ENCODE measurements at regions not wholly inside any gene's neighbourhood (a gene's known extent, or its start where the extent isn't known, plus 50 kb on each side); places are given as distances from the start of the nearest gene placed in this dataset.
"Not testable (repeated sequence)": the region's sequence is repeated elsewhere in the genome, so short reads cannot be mapped to it uniquely, and the experiment has no call there.

GRCh38 chr4:162494935-162495334 lies 331.1 kb upstream of the FSTL5 start:
- H3K4me1 Mint-ChIP-seq: no peaks in the 10 kb centered on the region
- DNase-seq (no peak), ATAC-seq (no peak)
- H3K4me3 Mint-ChIP-seq: no peak overlapping the region
- no peaks in the 10 kb centered on the region for H3K27me3 Mint-ChIP-seq
- H3K27ac Mint-ChIP-seq: no peak overlapping the region
- H3K9me3 Mint-ChIP-seq (ENCODE audit: low read depth): no peaks in the 10 kb centered on the region
- CTCF ChIA-PET: no interaction called here
- no peaks in the 10 kb centered on the region for H3K36me3 Mint-ChIP-seq

GRCh38 chr4:162485486-162485885 lies 321.7 kb upstream of the FSTL5 start:
- Mint-ChIP-seq H3K36me3 (no peaks in the 10 kb centered on the region), H3K27me3 (no peaks in the 10 kb centered on the region), H3K9me3 (ENCODE audit: low read depth) (no peaks in the 10 kb centered on the region), H3K4me1 (no peaks in the 10 kb centered on the region), H3K27ac (no peak overlapping the region), H3K4me3 (no peak overlapping the region)
- CTCF ChIA-PET: no interaction called here
- no peak for ATAC-seq
- DNase-seq: no peak

- Mint-ChIP-seq H3K27me3 (no peaks in the 10 kb centered on the region), H3K27ac (no peak overlapping the region), H3K4me3 (no peak overlapping the region), H3K9me3 (ENCODE audit: low read depth) (no peaks in the 10 kb centered on the region), H3K36me3 (no peaks in the 10 kb centered on the region), H3K4me1 (no peaks in the 10 kb centered on the region)
- CTCF ChIA-PET: no interaction called here
- no peak for DNase-seq
- no peak for ATAC-seq
Observed at GRCh38 chr4:162475246-162475645, 311.4 kb upstream of the FSTL5 start.

- CTCF ChIA-PET: no interaction called here
- H3K27me3 Mint-ChIP-seq: no peaks in the 10 kb centered on the region
- no peak overlapping the region for H3K27ac Mint-ChIP-seq
- DNase-seq (no peak), ATAC-seq (no peak)
- H3K4me1 Mint-ChIP-seq: no peaks in the 10 kb centered on the region
- H3K4me3 Mint-ChIP-seq: no peak overlapping the region
- no peaks in the 10 kb centered on the region for H3K36me3 Mint-ChIP-seq
- H3K9me3 Mint-ChIP-seq (ENCODE audit: low read depth): no peaks in the 10 kb centered on the region
Observed at GRCh38 chr4:162469977-162470376, 306.2 kb upstream of the FSTL5 start.

GRCh38 chr4:162465356-162465755 lies 301.6 kb upstream of the FSTL5 start:
- DNase-seq; H3K4me1 Mint-ChIP-seq; H3K4me3 Mint-ChIP-seq; ATAC-seq; H3K9me3 Mint-ChIP-seq (ENCODE audit: low read depth); CTCF ChIA-PET; H3K27me3 Mint-ChIP-seq; H3K27ac Mint-ChIP-seq; H3K36me3 Mint-ChIP-seq: not testable (repeated sequence)

- no peak overlapping the region for H3K4me3 Mint-ChIP-seq
- no peaks in the 10 kb centered on the region for H3K9me3 Mint-ChIP-seq (ENCODE audit: low read depth)
- ATAC-seq: no peak
- DNase-seq: no peak
- no peaks in the 10 kb centered on the region for H3K4me1 Mint-ChIP-seq
- H3K27ac Mint-ChIP-seq: no peak overlapping the region
- no peaks in the 10 kb centered on the region for H3K27me3 Mint-ChIP-seq
- H3K36me3 Mint-ChIP-seq: no peaks in the 10 kb centered on the region
- CTCF ChIA-PET: no interaction called here
Observed at GRCh38 chr4:162461952-162462351, 298.2 kb upstream of the FSTL5 start.

- ATAC-seq: no peak
- Mint-ChIP-seq H3K36me3 (no peaks in the 10 kb centered on the region), H3K27ac (no peak overlapping the region), H3K4me3 (no peak overlapping the region), H3K4me1 (no peaks in the 10 kb centered on the region), H3K9me3 (ENCODE audit: low read depth) (no peaks in the 10 kb centered on the region), H3K27me3 (no peaks in the 10 kb centered on the region)
- CTCF ChIA-PET: no interaction called here
- DNase-seq: no peak
Observed at GRCh38 chr4:162458051-162458450, 294.3 kb upstream of the FSTL5 start.

- H3K27ac Mint-ChIP-seq: no peak overlapping the region
- no peaks in the 10 kb centered on the region for H3K9me3 Mint-ChIP-seq (ENCODE audit: low read depth)
- no peak for DNase-seq
- no peaks in the 10 kb centered on the region for H3K36me3 Mint-ChIP-seq
- CTCF ChIA-PET: no interaction called here
- ATAC-seq: no peak
- H3K27me3 Mint-ChIP-seq: no peaks in the 10 kb centered on the region
- H3K4me3 Mint-ChIP-seq: no peak overlapping the region
- H3K4me1 Mint-ChIP-seq: no peaks in the 10 kb centered on the region
Observed at GRCh38 chr4:162457071-162457865, 293.5 kb upstream of the FSTL5 start.

- Mint-ChIP-seq H3K27me3 (no peaks in the 10 kb centered on the region), H3K9me3 (ENCODE audit: low read depth) (no peaks in the 10 kb centered on the region), H3K27ac (no peak overlapping the region), H3K4me3 (no peak overlapping the region), H3K4me1 (no peaks in the 10 kb centered on the region), H3K36me3 (no peaks in the 10 kb centered on the region)
- ATAC-seq (no peak), DNase-seq (no peak)
- CTCF ChIA-PET: no interaction called here
Observed at GRCh38 chr4:162456106-162456505, 292.3 kb upstream of the FSTL5 start.

- CTCF ChIA-PET: no interaction called here
- Mint-ChIP-seq H3K27ac (no peak overlapping the region), H3K4me1 (no peaks in the 10 kb centered on the region), H3K36me3 (no peaks in the 10 kb centered on the region), H3K4me3 (no peak overlapping the region), H3K27me3 (no peaks in the 10 kb centered on the region), H3K9me3 (ENCODE audit: low read depth) (peaks cover 2% of the 10 kb centered on the region)
- DNase-seq (no peak), ATAC-seq (no peak)
Observed at GRCh38 chr4:162450531-162451035, 286.8 kb upstream of the FSTL5 start.

GRCh38 chr4:162443510-162443909 lies 279.7 kb upstream of the FSTL5 start:
- CTCF ChIA-PET: no interaction called here
- no peak for DNase-seq
- H3K4me3 Mint-ChIP-seq: no peak overlapping the region
- no peak for ATAC-seq
- peaks cover 2% of the 10 kb centered on the region for H3K9me3 Mint-ChIP-seq (ENCODE audit: low read depth)
- no peak overlapping the region for H3K27ac Mint-ChIP-seq
- no peaks in the 10 kb centered on the region for H3K27me3 Mint-ChIP-seq
- no peaks in the 10 kb centered on the region for H3K36me3 Mint-ChIP-seq
- H3K4me1 Mint-ChIP-seq: no peaks in the 10 kb centered on the region

GRCh38 chr4:162442128-162442527 lies 278.3 kb upstream of the FSTL5 start:
- ATAC-seq (no peak), DNase-seq (no peak)
- Mint-ChIP-seq H3K27me3 (no peaks in the 10 kb centered on the region), H3K9me3 (ENCODE audit: low read depth) (peaks cover 2% of the 10 kb centered on the region), H3K4me1 (no peaks in the 10 kb centered on the region), H3K36me3 (no peaks in the 10 kb centered on the region), H3K27ac (no peak overlapping the region), H3K4me3 (no peak overlapping the region)
- CTCF ChIA-PET: no interaction called here

- no peaks in the 10 kb centered on the region for H3K27me3 Mint-ChIP-seq
- CTCF ChIA-PET: no interaction called here
- no peak overlapping the region for H3K4me3 Mint-ChIP-seq
- H3K27ac Mint-ChIP-seq: no peak overlapping the region
- no peak for DNase-seq
- peaks cover 5% of the 10 kb centered on the region for H3K9me3 Mint-ChIP-seq (ENCODE audit: low read depth)
- no peak for ATAC-seq
- no peaks in the 10 kb centered on the region for H3K4me1 Mint-ChIP-seq
- H3K36me3 Mint-ChIP-seq: no peaks in the 10 kb centered on the region
Observed at GRCh38 chr4:162422312-162422711, 258.5 kb upstream of the FSTL5 start.

GRCh38 chr4:162410854-162411253 lies 247.1 kb upstream of the FSTL5 start:
- ATAC-seq: no peak

GRCh38 chr4:162409048-162409447 lies 245.2 kb upstream of the FSTL5 start:
- CTCF ChIA-PET: no interaction called here
- Mint-ChIP-seq H3K36me3 (no peaks in the 10 kb centered on the region), H3K4me1 (no peaks in the 10 kb centered on the region), H3K4me3 (no peak overlapping the region), H3K27ac (no peak overlapping the region), H3K9me3 (ENCODE audit: low read depth) (peaks cover 3% of the 10 kb centered on the region), H3K27me3 (no peaks in the 10 kb centered on the region)
- no peak for DNase-seq
- no peak for ATAC-seq

More at GRCh38 chr4:162410854-162411253, 247.1 kb upstream of the FSTL5 start:
- Mint-ChIP-seq H3K36me3 (no peaks in the 10 kb centered on the region), H3K9me3 (ENCODE audit: low read depth) (peaks cover 3% of the 10 kb centered on the region), H3K4me1 (no peaks in the 10 kb centered on the region), H3K27ac (no peak overlapping the region), H3K4me3 (no peak overlapping the region), H3K27me3 (no peaks in the 10 kb centered on the region)
- CTCF ChIA-PET: no interaction called here
- no peak for DNase-seq
